ENCODE measurements at regions not wholly inside any gene's neighbourhood (a gene's known extent, or its start where the extent isn't known, plus 50 kb on each side); places are given as distances from the start of the nearest gene placed in this dataset.

- TF ChIP-seq BRCA1 (IDR thresholded peaks at IDR 0.05; ENCODE audit: low read depth, low read length) (no peak), GABPA (IDR thresholded peaks at IDR 0.05; ENCODE audit: borderline replicate concordance, insufficient read depth, low read length) (no peak), KDM1A (IDR thresholded peaks at IDR 0.05; ENCODE audit: borderline replicate concordance, low read length) (no peak), RAD21 (IDR thresholded peaks at IDR 0.05 in 1 of 2, conservative IDR thresholded peaks at IDR 0.05 in 1 of 2; ENCODE audit: low read depth in 2 of 2, low read length in 2 of 2) (no peak)
- TF ChIP-seq, protein P1, sequence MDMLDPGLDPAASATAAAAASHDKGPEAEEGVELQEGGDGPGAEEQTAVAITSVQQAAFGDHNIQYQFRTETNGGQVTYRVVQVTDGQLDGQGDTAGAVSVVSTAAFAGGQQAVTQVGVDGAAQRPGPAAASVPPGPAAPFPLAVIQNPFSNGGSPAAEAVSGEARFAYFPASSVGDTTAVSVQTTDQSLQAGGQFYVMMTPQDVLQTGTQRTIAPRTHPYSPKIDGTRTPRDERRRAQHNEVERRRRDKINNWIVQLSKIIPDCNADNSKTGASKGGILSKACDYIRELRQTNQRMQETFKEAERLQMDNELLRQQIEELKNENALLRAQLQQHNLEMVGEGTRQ (IDR thresholded peaks at IDR 0.05; ENCODE audit: low read length): no peak
- TF ChIP-seq, protein P2, sequence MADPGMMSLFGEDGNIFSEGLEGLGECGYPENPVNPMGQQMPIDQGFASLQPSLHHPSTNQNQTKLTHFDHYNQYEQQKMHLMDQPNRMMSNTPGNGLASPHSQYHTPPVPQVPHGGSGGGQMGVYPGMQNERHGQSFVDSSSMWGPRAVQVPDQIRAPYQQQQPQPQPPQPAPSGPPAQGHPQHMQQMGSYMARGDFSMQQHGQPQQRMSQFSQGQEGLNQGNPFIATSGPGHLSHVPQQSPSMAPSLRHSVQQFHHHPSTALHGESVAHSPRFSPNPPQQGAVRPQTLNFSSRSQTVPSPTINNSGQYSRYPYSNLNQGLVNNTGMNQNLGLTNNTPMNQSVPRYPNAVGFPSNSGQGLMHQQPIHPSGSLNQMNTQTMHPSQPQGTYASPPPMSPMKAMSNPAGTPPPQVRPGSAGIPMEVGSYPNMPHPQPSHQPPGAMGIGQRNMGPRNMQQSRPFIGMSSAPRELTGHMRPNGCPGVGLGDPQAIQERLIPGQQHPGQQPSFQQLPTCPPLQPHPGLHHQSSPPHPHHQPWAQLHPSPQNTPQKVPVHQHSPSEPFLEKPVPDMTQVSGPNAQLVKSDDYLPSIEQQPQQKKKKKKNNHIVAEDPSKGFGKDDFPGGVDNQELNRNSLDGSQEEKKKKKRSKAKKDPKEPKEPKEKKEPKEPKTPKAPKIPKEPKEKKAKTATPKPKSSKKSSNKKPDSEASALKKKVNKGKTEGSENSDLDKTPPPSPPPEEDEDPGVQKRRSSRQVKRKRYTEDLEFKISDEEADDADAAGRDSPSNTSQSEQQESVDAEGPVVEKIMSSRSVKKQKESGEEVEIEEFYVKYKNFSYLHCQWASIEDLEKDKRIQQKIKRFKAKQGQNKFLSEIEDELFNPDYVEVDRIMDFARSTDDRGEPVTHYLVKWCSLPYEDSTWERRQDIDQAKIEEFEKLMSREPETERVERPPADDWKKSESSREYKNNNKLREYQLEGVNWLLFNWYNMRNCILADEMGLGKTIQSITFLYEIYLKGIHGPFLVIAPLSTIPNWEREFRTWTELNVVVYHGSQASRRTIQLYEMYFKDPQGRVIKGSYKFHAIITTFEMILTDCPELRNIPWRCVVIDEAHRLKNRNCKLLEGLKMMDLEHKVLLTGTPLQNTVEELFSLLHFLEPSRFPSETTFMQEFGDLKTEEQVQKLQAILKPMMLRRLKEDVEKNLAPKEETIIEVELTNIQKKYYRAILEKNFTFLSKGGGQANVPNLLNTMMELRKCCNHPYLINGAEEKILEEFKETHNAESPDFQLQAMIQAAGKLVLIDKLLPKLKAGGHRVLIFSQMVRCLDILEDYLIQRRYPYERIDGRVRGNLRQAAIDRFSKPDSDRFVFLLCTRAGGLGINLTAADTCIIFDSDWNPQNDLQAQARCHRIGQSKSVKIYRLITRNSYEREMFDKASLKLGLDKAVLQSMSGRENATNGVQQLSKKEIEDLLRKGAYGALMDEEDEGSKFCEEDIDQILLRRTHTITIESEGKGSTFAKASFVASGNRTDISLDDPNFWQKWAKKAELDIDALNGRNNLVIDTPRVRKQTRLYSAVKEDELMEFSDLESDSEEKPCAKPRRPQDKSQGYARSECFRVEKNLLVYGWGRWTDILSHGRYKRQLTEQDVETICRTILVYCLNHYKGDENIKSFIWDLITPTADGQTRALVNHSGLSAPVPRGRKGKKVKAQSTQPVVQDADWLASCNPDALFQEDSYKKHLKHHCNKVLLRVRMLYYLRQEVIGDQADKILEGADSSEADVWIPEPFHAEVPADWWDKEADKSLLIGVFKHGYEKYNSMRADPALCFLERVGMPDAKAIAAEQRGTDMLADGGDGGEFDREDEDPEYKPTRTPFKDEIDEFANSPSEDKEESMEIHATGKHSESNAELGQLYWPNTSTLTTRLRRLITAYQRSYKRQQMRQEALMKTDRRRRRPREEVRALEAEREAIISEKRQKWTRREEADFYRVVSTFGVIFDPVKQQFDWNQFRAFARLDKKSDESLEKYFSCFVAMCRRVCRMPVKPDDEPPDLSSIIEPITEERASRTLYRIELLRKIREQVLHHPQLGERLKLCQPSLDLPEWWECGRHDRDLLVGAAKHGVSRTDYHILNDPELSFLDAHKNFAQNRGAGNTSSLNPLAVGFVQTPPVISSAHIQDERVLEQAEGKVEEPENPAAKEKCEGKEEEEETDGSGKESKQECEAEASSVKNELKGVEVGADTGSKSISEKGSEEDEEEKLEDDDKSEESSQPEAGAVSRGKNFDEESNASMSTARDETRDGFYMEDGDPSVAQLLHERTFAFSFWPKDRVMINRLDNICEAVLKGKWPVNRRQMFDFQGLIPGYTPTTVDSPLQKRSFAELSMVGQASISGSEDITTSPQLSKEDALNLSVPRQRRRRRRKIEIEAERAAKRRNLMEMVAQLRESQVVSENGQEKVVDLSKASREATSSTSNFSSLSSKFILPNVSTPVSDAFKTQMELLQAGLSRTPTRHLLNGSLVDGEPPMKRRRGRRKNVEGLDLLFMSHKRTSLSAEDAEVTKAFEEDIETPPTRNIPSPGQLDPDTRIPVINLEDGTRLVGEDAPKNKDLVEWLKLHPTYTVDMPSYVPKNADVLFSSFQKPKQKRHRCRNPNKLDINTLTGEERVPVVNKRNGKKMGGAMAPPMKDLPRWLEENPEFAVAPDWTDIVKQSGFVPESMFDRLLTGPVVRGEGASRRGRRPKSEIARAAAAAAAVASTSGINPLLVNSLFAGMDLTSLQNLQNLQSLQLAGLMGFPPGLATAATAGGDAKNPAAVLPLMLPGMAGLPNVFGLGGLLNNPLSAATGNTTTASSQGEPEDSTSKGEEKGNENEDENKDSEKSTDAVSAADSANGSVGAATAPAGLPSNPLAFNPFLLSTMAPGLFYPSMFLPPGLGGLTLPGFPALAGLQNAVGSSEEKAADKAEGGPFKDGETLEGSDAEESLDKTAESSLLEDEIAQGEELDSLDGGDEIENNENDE (IDR thresholded peaks at IDR 0.05; ENCODE audit: insufficient replicate concordance, low read length): no peak
Measured at GRCh38 chr3:160112481-160112880, 112.7 kb upstream of the C3orf80 start (continued).

Data from H1 (cell line).